ENCODE measurements at regions not wholly inside any gene's neighbourhood (a gene's known extent, or its start where the extent isn't known, plus 50 kb on each side); places are given as distances from the start of the nearest gene placed in this dataset.

DNA sequence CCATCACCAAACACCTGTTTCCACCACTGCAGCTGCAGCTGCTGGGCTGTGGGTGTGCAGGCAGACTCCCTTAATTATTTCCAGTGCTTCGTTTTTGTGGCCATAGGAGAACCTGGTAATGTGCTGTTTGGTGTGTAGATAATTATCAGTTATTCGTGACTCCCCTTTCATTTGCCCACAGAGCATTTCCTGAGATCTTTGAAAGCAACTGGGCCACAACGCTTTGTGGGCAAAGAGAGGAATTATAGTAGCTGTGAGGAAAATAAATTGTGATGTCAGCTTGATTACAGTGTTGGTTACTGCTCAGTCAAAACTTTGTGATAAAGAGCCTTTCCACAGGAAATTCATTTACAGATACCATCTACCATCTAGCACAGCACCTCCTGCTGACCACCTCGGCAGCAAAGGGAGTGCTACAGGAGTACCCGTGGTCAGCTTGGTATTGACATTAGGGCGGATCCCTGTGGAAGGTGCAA, 193.3 kb upstream of the SLCO3A1 start:
- no peaks in the 10 kb centered on the region for H3K4me1 Mint-ChIP-seq
- no peak overlapping the region for H3K27ac Mint-ChIP-seq
- H3K36me3 Mint-ChIP-seq (ENCODE audit: low read depth) = no peaks in the 10 kb centered on the region
- H3K4me3 Mint-ChIP-seq = no peak overlapping the region
- TF ChIP-seq, protein P1, sequence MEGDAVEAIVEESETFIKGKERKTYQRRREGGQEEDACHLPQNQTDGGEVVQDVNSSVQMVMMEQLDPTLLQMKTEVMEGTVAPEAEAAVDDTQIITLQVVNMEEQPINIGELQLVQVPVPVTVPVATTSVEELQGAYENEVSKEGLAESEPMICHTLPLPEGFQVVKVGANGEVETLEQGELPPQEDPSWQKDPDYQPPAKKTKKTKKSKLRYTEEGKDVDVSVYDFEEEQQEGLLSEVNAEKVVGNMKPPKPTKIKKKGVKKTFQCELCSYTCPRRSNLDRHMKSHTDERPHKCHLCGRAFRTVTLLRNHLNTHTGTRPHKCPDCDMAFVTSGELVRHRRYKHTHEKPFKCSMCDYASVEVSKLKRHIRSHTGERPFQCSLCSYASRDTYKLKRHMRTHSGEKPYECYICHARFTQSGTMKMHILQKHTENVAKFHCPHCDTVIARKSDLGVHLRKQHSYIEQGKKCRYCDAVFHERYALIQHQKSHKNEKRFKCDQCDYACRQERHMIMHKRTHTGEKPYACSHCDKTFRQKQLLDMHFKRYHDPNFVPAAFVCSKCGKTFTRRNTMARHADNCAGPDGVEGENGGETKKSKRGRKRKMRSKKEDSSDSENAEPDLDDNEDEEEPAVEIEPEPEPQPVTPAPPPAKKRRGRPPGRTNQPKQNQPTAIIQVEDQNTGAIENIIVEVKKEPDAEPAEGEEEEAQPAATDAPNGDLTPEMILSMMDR (IDR thresholded peaks at IDR 0.05) = no peak
- peaks cover 13% of the 10 kb centered on the region for H3K27me3 Mint-ChIP-seq (ENCODE audit: low read depth, poor library complexity)
- H3K9me3 Mint-ChIP-seq = peaks cover 3% of the 10 kb centered on the region
- no peak for DNase-seq

DNA sequence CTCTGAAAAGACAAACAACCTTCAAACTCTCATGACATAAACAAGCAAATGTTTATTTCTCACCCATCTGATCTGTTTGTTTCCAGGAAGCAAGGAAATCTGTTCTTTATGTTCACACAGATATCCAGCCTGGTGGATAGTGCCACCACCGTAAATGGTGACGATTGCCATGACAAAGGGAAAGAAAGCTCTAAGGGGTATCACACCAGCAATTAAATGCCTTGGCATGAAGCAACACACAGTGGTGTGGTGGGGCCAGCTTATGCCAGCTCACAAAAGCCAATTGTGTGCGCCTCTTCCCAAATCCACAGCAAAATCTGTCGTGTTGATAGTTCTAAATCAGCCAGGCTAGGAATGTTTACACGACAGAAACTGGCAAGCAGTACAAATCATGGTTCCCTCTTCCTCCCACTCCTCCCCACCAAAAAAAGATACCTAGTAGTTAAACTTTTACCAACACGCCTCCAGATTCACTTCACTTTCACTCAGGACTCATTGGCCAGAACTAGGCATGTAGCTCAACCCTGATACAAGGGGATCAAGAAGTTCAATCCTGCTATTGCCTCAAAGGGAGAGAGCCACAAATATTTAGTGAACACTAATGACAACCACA, 189.2 kb upstream of the SLCO3A1 start:
- Mint-ChIP-seq H3K4me3 (no peak overlapping the region), H3K36me3 (ENCODE audit: low read depth) (no peaks in the 10 kb centered on the region), H3K9me3 (no peaks in the 10 kb centered on the region), H3K27ac (no peak overlapping the region), H3K4me1 (no peaks in the 10 kb centered on the region), H3K27me3 (ENCODE audit: low read depth, poor library complexity) (peaks cover 7% of the 10 kb centered on the region)
- DNase-seq = no peak
- TF ChIP-seq, protein P1 (IDR thresholded peaks at IDR 0.05) = no peak

DNA sequence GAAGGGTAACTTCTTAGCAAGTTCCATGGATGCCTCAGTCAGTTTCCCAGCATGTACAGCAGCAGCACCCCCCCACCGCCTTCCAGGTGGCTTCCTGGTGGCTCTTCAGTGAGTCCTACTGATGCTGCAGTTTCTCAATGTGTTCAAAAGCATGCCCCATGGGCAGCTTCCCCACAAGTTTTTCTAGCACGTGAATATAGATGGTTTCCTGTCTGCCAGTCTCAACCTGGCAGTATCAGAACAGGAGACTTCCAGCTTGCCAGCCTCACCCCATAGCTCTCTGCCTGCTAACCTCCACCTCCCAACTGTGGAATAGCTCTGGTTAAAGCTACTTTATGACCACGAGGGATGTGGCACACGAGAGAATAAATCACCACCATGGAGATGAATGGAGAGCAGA, 188.3 kb upstream of the SLCO3A1 start:
- H3K36me3 Mint-ChIP-seq (ENCODE audit: low read depth) = no peaks in the 10 kb centered on the region
- H3K27ac Mint-ChIP-seq = no peak overlapping the region
- H3K9me3 Mint-ChIP-seq = no peaks in the 10 kb centered on the region
- TF ChIP-seq, protein P1 (IDR thresholded peaks at IDR 0.05) = no peak
- H3K4me3 Mint-ChIP-seq = no peak overlapping the region
- no peaks in the 10 kb centered on the region for H3K4me1 Mint-ChIP-seq
- DNase-seq = no peak
- peaks cover 2% of the 10 kb centered on the region for H3K27me3 Mint-ChIP-seq (ENCODE audit: low read depth, poor library complexity)

DNA sequence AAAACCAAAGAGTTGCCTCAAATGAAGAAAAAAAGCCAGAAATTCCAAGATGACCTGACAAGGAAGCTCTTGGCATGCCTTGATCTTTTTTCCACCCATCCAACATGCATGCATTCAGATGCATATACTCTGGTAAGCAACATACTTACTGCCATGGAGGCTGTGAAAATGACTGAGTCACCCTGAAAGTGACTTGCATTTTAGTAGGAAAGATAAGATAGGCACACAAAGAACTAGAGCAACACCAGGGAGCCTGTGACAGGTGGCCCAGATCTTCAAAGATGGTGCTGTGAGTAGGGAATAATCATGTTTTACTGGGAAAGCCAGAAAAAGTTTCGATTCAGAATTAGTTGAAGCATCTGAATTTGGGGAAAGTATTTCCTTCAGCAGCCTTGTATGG, 185.1 kb upstream of the SLCO3A1 start:
- H3K4me3 Mint-ChIP-seq = no peak overlapping the region
- TF ChIP-seq, protein P1 (IDR thresholded peaks at IDR 0.05) = no peak
- no peaks in the 10 kb centered on the region for H3K27me3 Mint-ChIP-seq (ENCODE audit: low read depth, poor library complexity)
- no peak for DNase-seq
- H3K36me3 Mint-ChIP-seq (ENCODE audit: low read depth) = no peaks in the 10 kb centered on the region
- peaks cover 4% of the 10 kb centered on the region for H3K9me3 Mint-ChIP-seq
- no peak overlapping the region for H3K27ac Mint-ChIP-seq
- H3K4me1 Mint-ChIP-seq = no peaks in the 10 kb centered on the region

DNA sequence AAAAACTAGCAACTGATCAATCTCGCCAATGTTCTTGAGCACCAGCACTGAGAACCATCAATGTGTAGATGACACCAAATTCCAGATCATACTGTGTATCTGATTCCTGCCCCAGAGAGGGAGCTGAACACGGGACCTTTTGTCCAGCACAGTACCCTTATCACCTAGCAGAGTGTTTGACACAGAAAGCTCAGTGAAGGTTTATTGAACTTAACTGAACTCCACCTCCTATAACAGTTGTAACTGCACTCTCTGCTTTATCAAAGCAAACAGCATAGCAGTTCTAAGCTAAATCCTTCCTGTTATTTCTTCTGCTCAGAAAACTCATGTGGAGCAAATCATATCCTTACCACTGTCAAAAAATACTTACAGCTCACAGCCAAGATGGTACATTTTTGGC, 183.4 kb upstream of the SLCO3A1 start:
- Mint-ChIP-seq H3K4me3 (no peak overlapping the region), H3K9me3 (peaks cover 21% of the 10 kb centered on the region), H3K4me1 (no peaks in the 10 kb centered on the region), H3K36me3 (ENCODE audit: low read depth) (no peaks in the 10 kb centered on the region), H3K27ac (no peak overlapping the region), H3K27me3 (ENCODE audit: low read depth, poor library complexity) (no peaks in the 10 kb centered on the region)
- TF ChIP-seq, protein P1 (IDR thresholded peaks at IDR 0.05) = no peak
- no peak for DNase-seq

DNA sequence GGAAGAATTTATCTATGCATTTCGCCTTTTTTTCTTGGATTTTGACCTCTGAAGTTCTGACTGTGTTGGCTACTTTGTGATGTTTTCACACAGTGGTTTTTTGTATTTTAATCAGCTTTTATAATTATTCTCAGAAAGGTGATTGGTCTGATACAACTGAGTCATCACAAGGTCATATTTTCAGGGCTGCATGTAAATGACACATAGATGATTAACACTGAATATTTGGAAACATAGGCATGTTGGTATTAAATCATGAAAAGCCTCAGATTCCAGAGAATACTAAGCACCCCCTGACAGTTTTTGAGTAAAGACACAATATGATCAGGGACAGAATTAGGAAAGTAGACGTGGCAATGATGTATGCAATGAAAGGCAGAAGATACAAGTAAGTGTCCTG, 175.5 kb upstream of the SLCO3A1 start:
- H3K9me3 Mint-ChIP-seq = peaks cover 22% of the 10 kb centered on the region
- H3K27me3 Mint-ChIP-seq (ENCODE audit: low read depth, poor library complexity) = peaks cover 9% of the 10 kb centered on the region
- no peak for DNase-seq
- H3K27ac Mint-ChIP-seq = no peak overlapping the region
- TF ChIP-seq, protein P1 (IDR thresholded peaks at IDR 0.05) = no peak
- H3K4me1 Mint-ChIP-seq = no peaks in the 10 kb centered on the region
- H3K4me3 Mint-ChIP-seq = no peak overlapping the region
- no peaks in the 10 kb centered on the region for H3K36me3 Mint-ChIP-seq (ENCODE audit: low read depth)
